ENCODE measurements at regions not wholly inside any gene's neighbourhood (a gene's known extent, or its start where the extent isn't known, plus 50 kb on each side); places are given as distances from the start of the nearest gene placed in this dataset.
"Not testable (repeated sequence)": the region's sequence is repeated elsewhere in the genome, so short reads cannot be mapped to it uniquely, and the experiment has no call there.

GRCh38 chr16:60949800-60950199 lies 1086.4 kb downstream of the CDH8 start:
- DNase-seq: no peak

GRCh38 chr16:60945225-60945624 lies 1091.0 kb downstream of the CDH8 start:
- DNase-seq: no peak

- DNase-seq: not testable (repeated sequence)
These were observed 1100.0 kb downstream of the CDH8 start for GRCh38 chr16:60936189-60936588.

- DNase-seq: no peak
These were observed 1103.6 kb downstream of the CDH8 start for GRCh38 chr16:60932600-60932999.

GRCh38 chr16:60930291-60930690 lies 1105.9 kb downstream of the CDH8 start:
- no peak for DNase-seq

- DNase-seq: no peak
These were observed 1113.3 kb downstream of the CDH8 start for GRCh38 chr16:60922920-60923319.

GRCh38 chr16:60914334-60914733 lies 1121.9 kb downstream of the CDH8 start:
- no peak for DNase-seq

- no peak for DNase-seq
These were observed 1128.6 kb downstream of the CDH8 start for GRCh38 chr16:60907645-60908044.

- no peak for DNase-seq
These were observed 1130.4 kb downstream of the CDH8 start for GRCh38 chr16:60905811-60906210.

- no peak for DNase-seq
These were observed 1134.1 kb downstream of the CDH8 start for GRCh38 chr16:60902114-60902513.

- no peak for DNase-seq
These were observed 1153.4 kb downstream of the CDH8 start for GRCh38 chr16:60882816-60883215.

- DNase-seq: no peak
These were observed 1183.6 kb downstream of the CDH8 start for GRCh38 chr16:60852635-60853034.

- DNase-seq: no peak
These were observed 1214.6 kb downstream of the CDH8 start for GRCh38 chr16:60821661-60822060.

- no peak for DNase-seq
These were observed 1215.9 kb downstream of the CDH8 start for GRCh38 chr16:60820361-60820760.

- DNase-seq: no peak
These were observed 1217.8 kb downstream of the CDH8 start for GRCh38 chr16:60818465-60818864.

- no peak for DNase-seq
These were observed 1219.8 kb downstream of the CDH8 start for GRCh38 chr16:60816461-60816860.

GRCh38 chr16:60815865-60816264 lies 1220.4 kb downstream of the CDH8 start:
- DNase-seq: no peak

GRCh38 chr16:60815033-60815432 lies 1221.2 kb downstream of the CDH8 start:
- DNase-seq: no peak

- DNase-seq: no peak
These were observed 1224.6 kb downstream of the CDH8 start for GRCh38 chr16:60811657-60812056.

- no peak for DNase-seq
These were observed 1225.1 kb downstream of the CDH8 start for GRCh38 chr16:60811051-60811608.

GRCh38 chr16:60810250-60810649 lies 1226.0 kb downstream of the CDH8 start:
- DNase-seq: no peak

GRCh38 chr16:60792437-60792836 lies 1243.8 kb downstream of the CDH8 start:
- no peak for DNase-seq

GRCh38 chr16:60788631-60789030 lies 1247.6 kb downstream of the CDH8 start:
- DNase-seq: no peak

GRCh38 chr16:60776281-60776680 lies 1260.0 kb downstream of the CDH8 start:
- no peak for DNase-seq

- DNase-seq: no peak
These were observed 1265.1 kb downstream of the CDH8 start for GRCh38 chr16:60771138-60771537.

- DNase-seq: not testable (repeated sequence)
These were observed 1265.9 kb downstream of the CDH8 start for GRCh38 chr16:60770384-60770783.

Data from DMS153 (cell line).